ENCODE measurements at regions not wholly inside any gene's neighbourhood (a gene's known extent, or its start where the extent isn't known, plus 50 kb on each side); places are given as distances from the start of the nearest gene placed in this dataset.

- no peaks in the 10 kb centered on the region for H3K27me3 Mint-ChIP-seq (ENCODE audit: low read depth)
- no peak overlapping the region for H3K4me3 Mint-ChIP-seq (ENCODE audit: unreplicated experiment)
- H3K36me3 Mint-ChIP-seq (ENCODE audit: low read depth): no peaks in the 10 kb centered on the region
- peak; percentile 69 for TF ChIP-seq CTCF (IDR thresholded peaks at IDR 0.05)
- no peak for DNase-seq (ENCODE audit: low spot score)
- H3K27ac Mint-ChIP-seq (ENCODE audit: unreplicated experiment): no peak overlapping the region
- H3K4me1 Mint-ChIP-seq (ENCODE audit: low read depth): no peaks in the 10 kb centered on the region
- H3K9me3 Mint-ChIP-seq (ENCODE audit: low read depth): peaks cover 8% of the 10 kb centered on the region
Observed at GRCh38 chr3:152961323-152961722, 126.4 kb downstream of the P2RY1 start.

GRCh38 chr3:152964911-152965609, 130.1 kb downstream of the P2RY1 start:
- H3K27me3 Mint-ChIP-seq (ENCODE audit: low read depth): no peaks in the 10 kb centered on the region
- no peaks in the 10 kb centered on the region for H3K36me3 Mint-ChIP-seq (ENCODE audit: low read depth)
- no peak overlapping the region for H3K4me3 Mint-ChIP-seq (ENCODE audit: unreplicated experiment)
- TF ChIP-seq CTCF (IDR thresholded peaks at IDR 0.05): no peak
- H3K4me1 Mint-ChIP-seq (ENCODE audit: low read depth): no peaks in the 10 kb centered on the region
- DNase-seq (ENCODE audit: low spot score): no peak
- peaks cover 8% of the 10 kb centered on the region for H3K9me3 Mint-ChIP-seq (ENCODE audit: low read depth)
- H3K27ac Mint-ChIP-seq (ENCODE audit: unreplicated experiment): no peak overlapping the region

GRCh38 chr3:152968388-152969024, 133.6 kb downstream of the P2RY1 start:
- Mint-ChIP-seq H3K27me3 (ENCODE audit: low read depth) (no peaks in the 10 kb centered on the region), H3K27ac (ENCODE audit: unreplicated experiment) (no peak overlapping the region), H3K9me3 (ENCODE audit: low read depth) (peaks cover 8% of the 10 kb centered on the region), H3K4me3 (ENCODE audit: unreplicated experiment) (no peak overlapping the region), H3K36me3 (ENCODE audit: low read depth) (no peaks in the 10 kb centered on the region), H3K4me1 (ENCODE audit: low read depth) (no peaks in the 10 kb centered on the region)
- DNase-seq (ENCODE audit: low spot score): no peak
- no peak for TF ChIP-seq CTCF (IDR thresholded peaks at IDR 0.05)

- H3K27ac Mint-ChIP-seq (ENCODE audit: unreplicated experiment): no peak overlapping the region
- H3K36me3 Mint-ChIP-seq (ENCODE audit: low read depth): no peaks in the 10 kb centered on the region
- H3K4me3 Mint-ChIP-seq (ENCODE audit: unreplicated experiment): no peak overlapping the region
- DNase-seq (ENCODE audit: low spot score): no peak
- peaks cover 3% of the 10 kb centered on the region for H3K27me3 Mint-ChIP-seq (ENCODE audit: low read depth)
- H3K4me1 Mint-ChIP-seq (ENCODE audit: low read depth): no peaks in the 10 kb centered on the region
- TF ChIP-seq CTCF (IDR thresholded peaks at IDR 0.05): no peak
- H3K9me3 Mint-ChIP-seq (ENCODE audit: low read depth): peaks cover 8% of the 10 kb centered on the region
Observed at GRCh38 chr3:152969557-152970300, 134.8 kb downstream of the P2RY1 start.

GRCh38 chr3:152970851-152971250, 135.9 kb downstream of the P2RY1 start:
- H3K4me3 Mint-ChIP-seq (ENCODE audit: unreplicated experiment): no peak overlapping the region
- TF ChIP-seq CTCF (IDR thresholded peaks at IDR 0.05): no peak
- peaks cover under 1% of the 10 kb centered on the region for H3K9me3 Mint-ChIP-seq (ENCODE audit: low read depth)
- H3K36me3 Mint-ChIP-seq (ENCODE audit: low read depth): no peaks in the 10 kb centered on the region
- peaks cover 3% of the 10 kb centered on the region for H3K27me3 Mint-ChIP-seq (ENCODE audit: low read depth)
- H3K27ac Mint-ChIP-seq (ENCODE audit: unreplicated experiment): no peak overlapping the region
- DNase-seq (ENCODE audit: low spot score): no peak
- H3K4me1 Mint-ChIP-seq (ENCODE audit: low read depth): no peaks in the 10 kb centered on the region
